GM19463 (cell line): ENCODE measurements at regions not wholly inside any gene's neighbourhood (a gene's known extent, or its start where the extent isn't known, plus 50 kb on each side); places are given as distances from the start of the nearest gene placed in this dataset.
"Not testable (repeated sequence)": the region's sequence is repeated elsewhere in the genome, so short reads cannot be mapped to it uniquely, and the experiment has no call there.

Experiments used
- ATAC-seq: cut with Tn5 transposase; IDR thresholded peaks from one replicate; pipeline ENCODE4 v1.9.1; 2021; ENCODE audit warnings: mild to moderate bottlenecking, moderate library complexity; ENCODE audit not compliant: unreplicated experiment

DNA sequence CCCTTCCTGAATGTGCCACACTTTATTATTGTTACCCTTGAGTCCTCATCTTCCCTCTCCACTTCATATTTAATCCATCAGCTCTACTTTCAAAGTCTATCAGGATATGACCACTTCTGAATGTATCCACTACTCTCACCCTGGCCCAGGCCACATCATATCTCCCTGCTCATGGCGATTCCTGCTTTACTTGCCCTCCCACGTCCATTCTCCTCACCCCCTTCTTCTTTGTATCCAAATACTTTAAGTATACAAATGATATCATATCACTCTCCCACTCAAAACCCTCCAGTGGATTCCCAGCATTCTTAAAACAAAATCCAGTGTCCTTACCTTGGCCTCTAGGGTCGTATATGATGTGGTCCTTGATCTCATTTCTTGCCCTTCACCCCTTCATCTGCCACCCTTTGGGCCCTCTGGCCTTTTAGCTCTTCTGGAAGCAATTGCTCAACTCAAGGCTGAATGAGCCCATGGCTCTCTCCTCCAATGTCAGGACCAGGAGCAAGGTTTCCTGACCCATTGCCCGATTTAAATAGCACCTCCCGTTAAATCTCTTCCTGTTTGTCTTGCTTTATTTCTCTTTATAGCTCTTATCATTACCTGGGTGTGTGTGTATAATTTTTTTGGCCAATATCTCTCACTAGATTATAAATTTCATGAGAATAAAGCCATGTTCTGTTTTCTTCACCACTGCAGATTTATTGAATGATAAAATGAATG is 205.9 kb upstream of the ECI2 start:
- no peak for ATAC-seq

DNA sequence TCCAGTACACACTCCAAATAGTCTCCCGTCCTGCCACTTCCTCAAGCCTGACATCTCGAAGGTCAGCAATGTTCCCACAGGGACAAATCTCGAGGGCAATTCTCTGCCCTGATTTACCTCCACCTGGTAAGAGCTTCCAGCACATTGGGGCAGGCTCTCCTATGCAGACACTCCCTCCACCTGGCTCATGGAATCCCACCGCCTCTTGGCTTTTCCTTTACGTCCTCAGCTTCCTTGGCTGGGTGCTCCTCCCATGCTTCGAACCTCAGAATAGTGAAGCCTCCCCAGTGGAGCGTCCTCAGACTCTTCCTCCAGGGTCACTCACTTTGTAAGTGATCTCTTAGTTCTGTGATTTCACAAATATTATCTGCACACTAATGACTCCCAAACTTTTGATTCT is 205.2 kb upstream of the ECI2 start:
- no peak for ATAC-seq

DNA sequence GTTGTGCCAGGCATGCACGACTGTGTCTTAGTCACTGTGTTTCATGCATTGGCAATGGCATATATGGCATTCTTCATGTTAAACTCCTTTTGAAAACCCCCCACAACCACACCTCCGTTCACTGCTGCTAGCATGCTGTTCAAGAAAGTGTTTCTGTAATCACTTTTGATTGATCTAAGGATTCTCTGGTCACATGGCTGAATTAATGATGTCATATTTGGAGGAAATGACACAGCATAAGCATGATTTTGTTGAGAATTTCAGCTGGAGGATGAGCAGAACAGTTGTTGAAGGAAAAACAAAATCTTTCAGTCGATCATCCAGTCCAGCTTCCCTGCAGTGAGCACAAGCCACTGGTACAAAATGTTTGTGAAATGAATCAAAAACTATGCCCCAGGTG is 203.5 kb upstream of the ECI2 start:
- ATAC-seq, result no peak

DNA sequence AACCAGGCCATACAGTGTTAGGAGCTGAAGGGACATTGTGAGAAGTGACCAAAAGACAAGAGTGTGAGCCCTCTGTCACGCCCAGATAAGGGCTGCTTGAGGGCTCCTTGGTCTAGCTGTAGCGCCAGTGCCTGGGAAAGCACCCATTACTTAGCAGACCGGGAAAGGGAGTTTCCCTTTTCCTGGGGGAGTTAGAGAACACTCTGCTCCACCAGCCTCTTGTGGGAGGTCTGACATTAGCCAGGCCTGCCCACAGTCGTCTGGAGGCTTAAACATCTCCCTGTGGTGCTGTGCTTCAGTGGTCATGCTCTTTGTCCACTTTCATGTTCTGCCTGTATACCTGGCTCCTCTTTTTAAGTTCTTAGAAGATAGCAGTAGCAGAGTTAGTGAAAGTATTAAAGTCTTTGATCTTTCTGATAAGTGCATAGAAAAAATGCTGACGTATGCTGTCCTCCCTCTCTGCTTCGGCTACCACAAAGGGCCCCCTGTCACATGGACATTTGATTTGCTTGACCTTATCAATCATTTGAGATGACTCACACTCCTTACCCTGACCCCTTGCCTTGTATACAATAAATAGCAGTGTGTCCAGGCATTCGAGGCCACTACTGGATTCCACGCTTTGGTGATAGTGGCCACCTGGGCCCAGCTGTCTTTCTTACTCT is 201.5 kb upstream of the ECI2 start:
- ATAC-seq, result no peak

DNA sequence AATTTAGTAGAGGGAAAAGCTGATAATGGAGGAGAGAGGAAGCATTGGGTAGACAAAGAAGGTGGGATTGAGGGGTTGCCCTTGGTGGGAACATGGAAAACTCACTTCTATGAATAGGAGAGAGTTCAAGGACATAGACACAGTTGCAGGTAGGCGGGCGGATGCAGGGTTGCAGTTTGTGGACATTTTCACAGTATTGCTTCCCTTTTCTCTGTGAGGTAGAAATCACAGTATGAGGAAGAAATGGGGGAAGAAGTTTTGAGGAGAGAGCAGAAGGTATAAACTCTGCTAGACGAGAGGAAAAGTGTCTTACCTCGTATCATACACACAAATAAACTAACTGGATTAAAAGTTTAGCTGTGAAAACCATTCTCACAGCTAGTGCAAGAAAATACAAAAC is 200.7 kb upstream of the ECI2 start:
- ATAC-seq, result no peak

DNA sequence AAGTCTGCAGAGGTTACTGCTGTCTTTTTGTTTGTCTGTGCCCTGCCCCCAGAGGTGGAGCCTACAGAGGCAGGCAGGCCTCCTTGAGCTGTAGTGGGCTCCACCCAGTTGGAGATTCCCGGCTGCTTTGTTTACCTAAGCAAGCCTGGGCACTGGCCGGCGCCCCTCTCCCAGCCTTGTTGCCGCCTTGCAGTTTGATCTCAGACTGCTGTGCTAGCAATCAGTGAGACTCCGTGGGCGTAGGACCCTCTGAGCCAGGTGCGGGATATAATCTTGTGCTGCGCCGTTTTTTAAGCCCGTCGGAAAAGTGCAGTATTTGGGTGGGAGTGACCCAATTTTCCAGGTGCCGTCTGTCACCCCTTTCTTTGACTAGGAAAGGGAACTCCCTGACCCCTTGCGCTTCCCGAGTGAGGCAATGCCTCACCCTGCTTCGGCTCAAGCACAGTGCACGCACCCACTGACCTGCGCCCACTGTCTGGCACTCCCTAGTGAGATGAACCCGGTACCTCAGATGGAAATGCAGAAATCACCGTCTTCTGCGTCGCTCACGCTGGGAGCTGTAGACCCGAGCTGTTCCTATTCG is 198.9 kb upstream of the ECI2 start:
- not testable (repeated sequence) for ATAC-seq

DNA sequence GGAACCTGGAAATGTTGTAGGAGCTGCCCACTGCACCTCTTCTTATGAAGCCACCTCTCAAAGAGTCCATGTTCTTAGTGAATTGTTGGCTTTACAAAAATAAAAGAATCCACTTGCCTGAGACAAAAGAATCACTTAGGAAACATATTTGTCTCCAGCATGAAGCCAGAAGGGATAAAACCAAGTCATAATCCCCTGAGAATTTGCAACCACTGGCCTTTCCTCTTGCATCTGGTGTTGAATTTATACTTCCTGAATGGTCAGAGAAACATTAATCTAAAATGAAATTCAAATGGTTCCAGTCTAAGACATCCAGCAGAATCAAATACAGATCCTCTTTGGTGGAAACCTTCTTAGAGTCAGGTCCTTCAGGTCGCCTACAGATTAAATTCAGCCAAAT is 192.5 kb upstream of the ECI2 start:
- no peak for ATAC-seq

DNA sequence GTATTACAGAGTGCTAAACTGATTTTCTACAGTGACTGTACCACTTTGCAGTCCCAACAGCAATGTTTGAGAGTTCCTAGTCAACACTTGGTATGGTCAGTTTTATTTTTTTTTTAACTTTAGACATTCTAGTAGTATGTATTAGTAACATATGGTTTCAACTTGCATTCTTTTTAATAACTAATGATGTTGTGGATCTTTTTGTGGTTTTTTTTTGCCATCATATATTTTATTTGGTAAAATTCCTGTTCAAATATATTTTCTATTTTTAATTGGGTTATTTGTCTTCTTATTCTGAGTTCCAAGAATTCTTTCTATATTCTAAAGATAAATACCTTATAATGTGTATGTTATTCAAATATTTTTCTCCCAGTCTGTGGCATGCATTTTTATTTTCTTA is 189.4 kb upstream of the ECI2 start:
- ATAC-seq, result no peak

DNA sequence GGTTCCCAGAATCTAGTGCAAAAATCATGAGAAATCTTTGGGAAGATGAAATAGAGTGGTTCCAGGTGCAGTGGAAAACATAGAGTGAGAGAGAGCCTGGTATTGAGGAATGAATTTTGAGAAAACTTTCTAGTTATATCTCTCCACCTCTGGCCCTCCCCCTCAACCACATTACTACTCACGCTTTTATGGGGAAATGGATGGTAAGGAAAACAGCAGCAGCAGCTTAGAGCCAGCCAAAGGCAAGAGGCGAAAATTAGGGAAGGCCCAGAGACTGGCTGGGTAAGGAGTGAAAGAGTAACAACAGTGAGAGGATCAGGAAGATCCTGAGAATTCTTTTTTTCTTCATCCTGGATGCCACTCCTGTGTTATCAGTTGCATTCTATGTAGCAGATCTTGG is 187.9 kb upstream of the ECI2 start:
- no peak for ATAC-seq

DNA sequence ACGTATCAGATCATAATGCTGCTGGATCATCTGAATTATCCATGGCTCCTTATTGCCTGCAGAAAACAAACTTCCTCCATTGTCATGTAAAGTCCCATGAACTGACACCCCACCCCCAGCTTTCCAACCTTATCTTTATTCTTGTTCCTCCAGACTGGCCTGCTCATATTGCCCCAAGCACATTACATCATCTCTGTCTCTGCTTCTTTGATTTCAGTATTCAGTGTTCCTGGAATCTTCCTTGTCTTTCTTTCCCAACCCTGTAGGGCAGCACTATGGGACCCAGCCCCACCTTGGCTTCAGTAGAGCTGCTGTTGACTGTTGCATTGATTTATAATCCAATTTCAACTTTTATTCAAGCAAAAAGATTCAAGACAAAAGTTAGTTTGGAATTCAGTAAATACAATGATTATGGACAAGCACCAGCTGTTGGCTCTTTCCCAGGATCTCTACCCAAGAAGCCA is 187.5 kb upstream of the ECI2 start:
- ATAC-seq, result no peak

DNA sequence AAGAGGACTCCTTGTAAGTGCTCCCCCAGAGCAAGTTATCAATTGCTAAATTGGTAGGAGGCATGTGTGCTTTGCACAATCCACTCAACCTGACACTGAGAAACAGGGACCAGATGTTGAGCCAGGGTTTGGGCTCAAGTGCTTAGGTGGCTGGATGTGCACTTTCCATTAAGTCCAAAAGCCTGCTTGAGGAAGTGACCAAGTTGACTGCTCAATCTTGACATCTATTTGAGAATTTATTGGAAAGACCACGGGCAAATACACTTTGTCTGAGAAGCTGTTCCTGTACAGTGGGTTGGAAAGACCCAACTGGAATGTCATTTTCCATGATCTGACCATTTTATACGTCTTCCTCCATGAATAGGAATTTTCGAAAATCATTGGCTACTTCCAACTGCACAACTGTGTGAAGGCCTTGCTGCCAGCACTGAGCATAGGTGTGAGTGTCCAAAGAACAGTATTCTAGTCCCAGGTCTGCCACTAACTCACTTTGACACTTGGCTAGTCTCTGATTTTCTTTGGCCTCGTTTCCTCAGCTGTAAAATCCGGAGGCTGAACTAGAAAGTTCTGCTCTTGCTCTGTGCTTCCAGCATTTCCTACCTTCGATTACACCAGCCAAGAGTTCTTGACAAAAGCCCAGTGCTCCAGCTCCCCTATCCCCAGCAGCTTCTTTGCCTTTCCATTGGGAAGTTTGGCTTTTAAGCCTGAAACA is 186.9 kb upstream of the ECI2 start:
- ATAC-seq, result no peak

DNA sequence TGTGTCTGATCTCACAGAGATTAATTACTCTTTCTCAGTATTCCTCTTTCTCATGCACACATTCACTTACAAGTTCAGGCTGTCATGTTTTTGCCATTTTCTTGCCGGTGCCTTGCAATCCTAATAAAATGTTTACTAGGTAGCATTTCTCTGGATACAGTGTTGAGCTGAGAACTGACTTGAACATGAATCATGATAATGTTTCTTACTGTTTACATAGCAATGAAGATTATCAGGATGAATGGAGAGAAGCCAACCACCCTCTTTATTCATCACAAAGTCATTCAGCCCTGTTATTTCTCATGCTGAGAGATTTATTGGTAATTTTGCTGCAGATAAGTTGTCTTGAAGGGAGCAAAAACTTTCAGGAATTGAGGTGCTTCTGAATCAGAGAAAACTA is 185.5 kb upstream of the ECI2 start:
- ATAC-seq, result no peak

DNA sequence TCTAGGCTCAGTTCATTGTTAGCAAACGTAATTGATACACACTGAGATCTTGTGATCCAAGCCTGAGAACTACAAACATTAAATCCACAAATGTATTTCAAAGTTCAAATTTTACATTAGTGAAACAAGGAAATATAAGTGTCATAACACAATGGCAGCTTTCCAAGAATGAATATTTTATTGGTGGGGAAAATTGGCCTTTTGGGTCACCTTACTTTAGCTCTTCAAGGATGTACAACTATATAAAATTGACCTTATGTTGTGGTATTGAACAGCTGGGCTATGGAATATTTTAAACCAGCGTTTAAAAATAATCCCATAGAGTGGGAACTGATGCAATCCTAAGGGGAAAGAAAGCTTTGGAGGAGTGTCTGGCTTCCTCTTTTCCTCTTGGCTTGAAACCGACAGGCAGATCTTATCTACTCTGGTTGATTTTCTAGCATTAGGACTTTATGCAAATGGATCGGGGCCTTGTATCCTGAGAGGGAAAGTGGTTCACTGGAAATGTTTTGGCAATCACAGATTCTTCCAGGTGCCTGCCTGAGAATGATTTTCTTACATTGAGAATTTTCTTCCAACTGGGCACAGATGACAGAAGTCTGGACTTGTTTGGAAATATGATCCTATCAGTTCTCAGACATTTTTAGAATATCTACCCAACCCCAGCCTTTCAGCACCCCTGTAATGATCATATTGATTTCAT is 184.8 kb upstream of the ECI2 start:
- no peak for ATAC-seq

DNA sequence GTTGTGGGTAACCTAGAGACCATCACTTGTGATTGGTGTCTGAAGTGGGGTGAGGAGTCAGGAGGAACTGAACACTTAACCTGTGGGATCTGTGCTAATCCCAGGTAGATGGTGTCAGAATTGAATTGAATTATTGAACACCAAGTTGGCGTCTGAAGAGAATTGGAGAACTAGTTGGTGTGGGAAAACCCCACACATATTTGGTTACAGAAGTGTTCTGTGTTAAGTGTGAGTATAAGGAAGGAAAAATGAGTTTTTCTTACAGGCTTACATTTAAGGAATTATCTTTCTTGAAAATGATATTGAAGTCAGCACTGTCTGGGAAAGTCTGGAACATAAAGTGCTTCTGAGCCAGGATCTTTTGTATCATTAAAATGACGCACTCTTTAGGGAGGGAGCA is 182.9 kb upstream of the ECI2 start:
- no peak for ATAC-seq

DNA sequence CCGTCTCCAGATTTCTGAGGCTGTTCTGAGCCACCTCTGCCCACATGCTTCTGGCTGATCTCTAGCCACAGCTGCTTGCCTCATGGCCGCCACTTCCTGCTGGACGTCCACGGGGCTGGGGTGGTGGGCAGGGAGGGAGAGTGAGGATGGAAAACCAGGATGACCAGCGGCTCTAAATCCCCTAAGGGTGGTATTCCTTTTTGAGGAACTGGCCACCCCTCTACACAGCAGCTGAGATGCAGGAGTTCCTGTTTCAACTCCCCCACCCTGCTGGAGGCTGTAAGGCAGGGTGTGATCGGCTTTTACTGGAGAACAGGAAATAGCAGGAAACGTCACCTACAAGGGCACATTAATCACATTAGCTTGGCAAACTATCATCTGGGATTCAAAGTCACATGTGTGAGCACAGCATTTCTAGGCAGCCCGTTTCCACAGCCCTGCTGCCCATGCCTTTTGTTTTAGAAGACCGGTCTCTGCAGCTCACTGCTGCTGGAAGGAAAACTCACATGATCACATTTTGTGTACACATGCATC is 181.6 kb upstream of the ECI2 start:
- no peak for ATAC-seq

DNA sequence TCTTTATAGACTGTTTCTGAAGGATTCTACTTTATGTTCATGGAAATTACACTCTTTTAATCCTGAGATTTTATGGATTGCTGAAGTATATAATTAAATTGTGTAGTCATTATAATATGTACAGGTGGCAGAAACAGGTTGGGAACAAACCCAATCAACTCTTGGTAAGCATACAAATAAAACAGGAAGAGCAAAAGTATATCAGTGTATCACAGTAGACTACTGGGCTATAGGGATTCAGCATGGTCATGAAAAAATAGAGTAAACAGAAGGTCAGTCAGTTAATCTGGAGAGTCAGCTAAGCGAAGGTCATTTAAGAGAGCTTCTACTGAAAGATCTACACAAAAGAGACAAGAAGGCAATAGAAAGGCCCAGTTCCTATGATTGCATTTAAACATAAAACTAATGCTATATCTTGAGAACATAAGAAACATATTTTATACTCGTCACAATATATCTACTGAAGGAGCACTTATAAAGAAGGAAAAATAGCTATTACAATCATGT is 178.9 kb upstream of the ECI2 start:
- no peak for ATAC-seq

DNA sequence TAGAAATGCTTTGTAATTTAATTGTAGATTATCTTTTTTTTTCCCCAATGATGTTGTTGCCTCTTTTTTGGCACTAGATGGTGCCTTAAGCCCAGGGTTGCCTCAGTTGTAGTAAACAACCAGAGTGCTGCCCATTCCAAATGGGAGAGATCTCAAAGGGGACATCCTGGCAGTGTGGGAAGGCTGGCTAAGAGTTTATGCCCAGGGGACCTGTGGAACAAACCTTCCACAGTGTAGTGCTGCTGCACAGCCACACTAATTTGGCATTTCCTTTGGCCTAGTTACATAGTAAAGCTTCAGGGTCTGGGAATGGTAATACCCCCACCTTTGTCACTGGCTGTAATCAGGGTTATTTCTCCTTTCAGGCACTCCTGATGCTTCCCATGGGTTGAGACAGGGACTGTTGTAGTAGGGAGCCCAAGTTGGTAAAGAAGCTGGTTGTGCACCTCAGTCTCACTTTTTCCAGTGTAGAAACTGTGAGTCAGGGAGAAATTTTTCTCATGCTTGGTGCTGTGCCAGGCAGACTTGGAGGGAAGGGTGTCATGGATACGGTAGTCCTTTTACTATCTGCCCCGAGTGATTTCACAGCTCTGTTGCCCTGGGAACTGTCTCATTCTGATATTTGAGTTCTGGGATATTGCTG is 177.8 kb upstream of the ECI2 start:
- no peak for ATAC-seq

DNA sequence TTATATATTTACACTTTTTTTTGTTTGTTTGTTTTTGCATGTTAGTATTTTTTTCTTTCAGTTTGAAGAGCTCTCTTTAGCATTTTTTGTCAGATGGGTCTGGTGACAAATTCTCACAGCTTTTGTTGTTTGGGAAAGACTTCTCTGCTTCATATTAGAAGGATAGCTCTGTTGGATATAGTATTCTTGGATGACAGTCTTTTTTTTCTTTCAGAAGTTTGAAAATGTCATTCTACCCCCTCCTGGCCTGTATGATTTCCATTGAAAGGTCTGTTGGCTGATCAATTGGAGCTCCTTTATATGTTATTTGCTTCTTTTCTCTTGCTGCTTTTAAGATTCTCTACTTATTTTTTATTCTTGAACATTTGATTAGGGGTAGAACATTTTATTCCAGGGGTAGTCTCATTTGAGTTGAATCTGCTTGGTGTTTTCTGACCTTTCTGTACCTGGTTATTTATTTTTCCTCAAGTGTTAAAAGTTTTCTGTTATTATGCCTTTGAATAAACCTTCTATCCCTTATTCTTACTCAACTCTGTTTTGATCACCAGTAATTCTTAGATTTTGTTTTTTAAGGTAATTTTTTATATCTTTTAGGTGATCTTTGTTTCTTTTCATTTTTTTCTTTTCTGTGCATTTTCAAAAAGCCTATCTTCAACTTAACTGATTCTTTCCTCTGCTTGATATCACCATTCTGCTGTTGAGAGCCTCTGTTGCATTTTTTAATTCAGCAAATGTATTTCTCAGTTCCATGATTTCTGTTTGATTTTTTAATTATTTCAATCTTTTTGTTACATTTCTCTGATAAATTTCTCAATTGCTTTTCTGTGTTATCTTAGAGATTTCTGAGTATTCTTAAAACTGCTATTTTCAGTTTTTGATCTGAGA is 176.8 kb upstream of the ECI2 start:
- no peak for ATAC-seq

DNA sequence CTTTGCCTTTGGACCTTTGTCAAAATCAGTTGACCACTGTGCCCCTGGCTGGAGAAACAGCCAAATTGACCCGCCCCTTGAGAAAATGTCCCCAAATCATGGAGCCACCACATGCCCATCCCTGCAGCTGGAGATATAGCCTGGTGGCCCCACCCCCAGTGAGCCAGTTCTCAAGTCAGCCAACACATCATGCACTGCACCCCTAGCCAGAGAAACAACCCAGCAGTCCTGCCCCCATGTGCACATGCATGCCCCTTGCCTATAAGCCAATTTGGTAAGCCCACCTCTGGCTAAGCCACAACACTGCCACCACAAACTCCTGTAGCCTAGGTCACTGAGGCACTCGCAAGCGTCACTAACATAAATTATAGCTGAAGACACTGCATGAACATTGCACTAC is 174.2 kb upstream of the ECI2 start:
- no peak for ATAC-seq
